ENCODE measurements at regions not wholly inside any gene's neighbourhood (a gene's known extent, or its start where the extent isn't known, plus 50 kb on each side); places are given as distances from the start of the nearest gene placed in this dataset.

DNA sequence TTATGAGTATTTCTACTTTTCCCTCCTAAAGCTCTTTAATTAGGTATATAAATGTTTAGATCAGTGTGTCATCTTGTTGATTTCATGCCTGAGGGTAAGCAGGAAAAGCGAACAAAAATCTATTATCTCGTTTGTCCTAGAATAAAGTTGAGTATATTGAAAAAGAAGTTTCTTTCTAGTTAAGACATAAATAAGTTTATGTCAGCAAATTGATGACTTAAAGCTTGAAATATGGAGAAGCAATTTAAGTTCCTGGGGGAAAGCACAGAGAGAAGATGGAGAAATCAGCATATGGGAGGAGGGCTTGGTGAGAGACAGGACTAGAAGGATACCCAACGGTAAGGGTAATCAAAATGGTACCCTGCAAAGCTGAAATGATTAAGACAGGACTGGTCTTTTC lies 813.4 kb downstream of the MTRR start (continued):
- TF ChIP-seq, protein P1, sequence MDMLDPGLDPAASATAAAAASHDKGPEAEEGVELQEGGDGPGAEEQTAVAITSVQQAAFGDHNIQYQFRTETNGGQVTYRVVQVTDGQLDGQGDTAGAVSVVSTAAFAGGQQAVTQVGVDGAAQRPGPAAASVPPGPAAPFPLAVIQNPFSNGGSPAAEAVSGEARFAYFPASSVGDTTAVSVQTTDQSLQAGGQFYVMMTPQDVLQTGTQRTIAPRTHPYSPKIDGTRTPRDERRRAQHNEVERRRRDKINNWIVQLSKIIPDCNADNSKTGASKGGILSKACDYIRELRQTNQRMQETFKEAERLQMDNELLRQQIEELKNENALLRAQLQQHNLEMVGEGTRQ (IDR thresholded peaks at IDR 0.05; ENCODE audit: low read length): no peak
- TF ChIP-seq, protein P2, sequence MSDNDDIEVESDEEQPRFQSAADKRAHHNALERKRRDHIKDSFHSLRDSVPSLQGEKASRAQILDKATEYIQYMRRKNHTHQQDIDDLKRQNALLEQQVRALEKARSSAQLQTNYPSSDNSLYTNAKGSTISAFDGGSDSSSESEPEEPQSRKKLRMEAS (IDR thresholded peaks at IDR 0.05): no peak
- no peak for TF ChIP-seq CTCF (IDR thresholded peaks at IDR 0.05; ENCODE audit: control extremely low read depth in 1 of 3, insufficient read depth in 1 of 3, low read depth in 1 of 3, low read length in 3 of 3)
- TF ChIP-seq TBP (IDR thresholded peaks at IDR 0.05; ENCODE audit: low read depth, low read length): no peak

Data from H1 (cell line).